Natural killer cell (primary cell): ENCODE measurements at regions not wholly inside any gene's neighbourhood (a gene's known extent, or its start where the extent isn't known, plus 50 kb on each side); places are given as distances from the start of the nearest gene placed in this dataset.

Experiments used
- ATAC-seq, 3 donors: fragments of 150-1000 bp in 2 of 3; fragments of 200-7000 bp in 1 of 3; cut with Tn5 transposase; 1 replicate in 1 of 3; 2 replicates in 2 of 3; pipeline ENCODE4 v1.10.0; 2021; ENCODE audit warnings: mild to moderate bottlenecking in 2 of 3, moderate library complexity in 2 of 3
- DNase-seq, 2 donors: peaks; one replicate each; pipeline versions ENCODE4 v3.0.0 to v3.0.0-alpha.2; 2013 to 2021; ENCODE audit warnings: mixed read lengths in 1 of 2
- H3K27ac ChIP-seq: one replicate; pipeline ENCODE4 v1.5.1; 2013; ENCODE audit warnings: mild to moderate bottlenecking, low read length
- H3K27me3 ChIP-seq: one replicate; pipeline ENCODE4 v1.6.1; 2013; ENCODE audit warnings: low read length; ENCODE audit not compliant: control insufficient read depth, insufficient read depth
- H3K36me3 ChIP-seq: one replicate; pipeline ENCODE4 v1.6.1; 2013; ENCODE audit warnings: low read length; ENCODE audit not compliant: control insufficient read depth, insufficient read depth
- H3K4me1 ChIP-seq: one replicate; pipeline ENCODE4 v1.6.1; 2013; ENCODE audit warnings: low read length; ENCODE audit not compliant: control insufficient read depth, insufficient read depth
- H3K4me3 ChIP-seq: one replicate; pipeline ENCODE4 v1.5.1; 2013; ENCODE audit warnings: low read length
- H3K9me3 ChIP-seq: one replicate; pipeline ENCODE4 v1.6.1; 2013; ENCODE audit warnings: low read length; ENCODE audit not compliant: control insufficient read depth, insufficient read depth
- H3K27ac Mint-ChIP-seq, 2 donors: one replicate each; pipeline ENCODE4 v1.8.0; 2022; ENCODE audit warnings: mild to moderate bottlenecking in 2 of 2, mixed read lengths in 2 of 2, moderate library complexity in 1 of 2
- H3K27me3 Mint-ChIP-seq, 2 donors: one replicate each; pipeline ENCODE4 v1.8.0; 2022; ENCODE audit warnings: low read depth in 2 of 2, mixed read lengths in 2 of 2
- H3K36me3 Mint-ChIP-seq: one replicate; pipeline ENCODE4 v1.8.0; 2022; ENCODE audit warnings: mixed read lengths
- H3K4me1 Mint-ChIP-seq, 2 donors: one replicate each; pipeline ENCODE4 v1.8.0; 2022; ENCODE audit warnings: mixed read lengths in 2 of 2
- H3K4me3 Mint-ChIP-seq: one replicate; pipeline ENCODE4 v1.8.0; 2022; ENCODE audit warnings: mild to moderate bottlenecking, moderate library complexity, mixed read lengths
- H3K9me3 Mint-ChIP-seq, 2 donors: one replicate each; pipeline ENCODE4 v1.8.0; 2022; ENCODE audit warnings: mixed read lengths in 2 of 2
- WGBS: methylation state at CpG from one replicate; pipeline ENCODE4 v1.1.7; 2013; ENCODE audit warnings: missing lambda C conversion rate; ENCODE audit not compliant: insufficient coverage; 5-methylcytosine and 5-hydroxymethylcytosine counted together
- intact Hi-C: fragments of 100-400 bp; cut with micrococcal nuclease; formaldehyde crosslinking; loops from one replicate; pipeline ENCODE4 v1.14.2; 2022
- TF ChIP-seq, protein P1 (sequence below): fragments of 200-600 bp; IDR thresholded peaks from one replicate; pipeline ENCODE4 v1.8.0; 2022; ENCODE audit warnings: antibody characterized with exemption

DNA sequence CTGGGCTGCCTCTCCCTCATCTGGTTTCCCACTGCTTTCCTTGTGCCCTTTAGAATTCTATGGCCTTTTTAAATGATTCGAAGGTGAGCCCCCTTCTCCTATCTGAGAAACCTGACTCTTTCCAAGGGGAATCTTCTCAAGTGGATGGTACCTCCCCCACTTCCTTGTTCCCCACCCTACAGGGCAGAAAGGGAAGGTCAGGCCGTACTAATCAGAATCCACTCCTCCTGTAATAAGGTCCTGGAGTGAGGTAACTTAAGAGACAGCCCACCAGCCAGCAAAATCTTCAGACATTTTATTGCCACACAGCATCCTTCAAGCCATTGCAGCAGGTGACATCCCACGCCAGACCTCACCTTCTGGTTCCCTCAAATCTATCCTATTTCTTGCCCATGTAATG, 84.5 kb downstream of the MINAR1 start:
- Mint-ChIP-seq H3K4me1 (no peaks in the 10 kb centered on the region), H3K27me3 (peaks cover 14 to 20% of the 10 kb centered on the region in 2 donors), H3K9me3 (no peaks in the 10 kb centered on the region), H3K36me3 (no peaks in the 10 kb centered on the region), H3K27ac (no peak overlapping the region), H3K4me3 (no peak overlapping the region)
- no peaks in the 10 kb centered on the region for H3K4me1 ChIP-seq
- H3K27ac ChIP-seq: no peak overlapping the region
- intact Hi-C loops: no loop called here
- H3K27me3 ChIP-seq: no peaks in the 10 kb centered on the region
- no peaks in the 10 kb centered on the region for H3K9me3 ChIP-seq
- no peak for DNase-seq
- no peak for ATAC-seq
- H3K36me3 ChIP-seq: no peaks in the 10 kb centered on the region
- H3K4me3 ChIP-seq: no peak overlapping the region
- TF ChIP-seq, protein P1, sequence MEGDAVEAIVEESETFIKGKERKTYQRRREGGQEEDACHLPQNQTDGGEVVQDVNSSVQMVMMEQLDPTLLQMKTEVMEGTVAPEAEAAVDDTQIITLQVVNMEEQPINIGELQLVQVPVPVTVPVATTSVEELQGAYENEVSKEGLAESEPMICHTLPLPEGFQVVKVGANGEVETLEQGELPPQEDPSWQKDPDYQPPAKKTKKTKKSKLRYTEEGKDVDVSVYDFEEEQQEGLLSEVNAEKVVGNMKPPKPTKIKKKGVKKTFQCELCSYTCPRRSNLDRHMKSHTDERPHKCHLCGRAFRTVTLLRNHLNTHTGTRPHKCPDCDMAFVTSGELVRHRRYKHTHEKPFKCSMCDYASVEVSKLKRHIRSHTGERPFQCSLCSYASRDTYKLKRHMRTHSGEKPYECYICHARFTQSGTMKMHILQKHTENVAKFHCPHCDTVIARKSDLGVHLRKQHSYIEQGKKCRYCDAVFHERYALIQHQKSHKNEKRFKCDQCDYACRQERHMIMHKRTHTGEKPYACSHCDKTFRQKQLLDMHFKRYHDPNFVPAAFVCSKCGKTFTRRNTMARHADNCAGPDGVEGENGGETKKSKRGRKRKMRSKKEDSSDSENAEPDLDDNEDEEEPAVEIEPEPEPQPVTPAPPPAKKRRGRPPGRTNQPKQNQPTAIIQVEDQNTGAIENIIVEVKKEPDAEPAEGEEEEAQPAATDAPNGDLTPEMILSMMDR: no peak
- WGBS: 84% methylated on average over 3 of the region's 3 CpGs

- no peaks in the 10 kb centered on the region for H3K4me1 ChIP-seq
- WGBS: 85% methylated on average over 3 of the region's 3 CpGs
- H3K36me3 Mint-ChIP-seq: no peaks in the 10 kb centered on the region
- H3K4me3 Mint-ChIP-seq: no peak overlapping the region
- H3K4me1 Mint-ChIP-seq: no peaks in the 10 kb centered on the region
- no peaks in the 10 kb centered on the region for H3K27me3 ChIP-seq
- no peak for DNase-seq
- TF ChIP-seq, protein P1: no peak
- no peak overlapping the region for H3K4me3 ChIP-seq
- H3K9me3 Mint-ChIP-seq: no peaks in the 10 kb centered on the region
- intact Hi-C loops: no loop called here
- no peak for ATAC-seq
- H3K27ac Mint-ChIP-seq: no peak overlapping the region
- no peaks in the 10 kb centered on the region for H3K9me3 ChIP-seq
- peaks cover 14 to 20% of the 10 kb centered on the region in 2 donors for H3K27me3 Mint-ChIP-seq
- no peaks in the 10 kb centered on the region for H3K36me3 ChIP-seq
- H3K27ac ChIP-seq: no peak overlapping the region
Observed at GRCh38 chr15:79519628-79520027, 87.5 kb downstream of the MINAR1 start.

- Histone ChIP-seq H3K27ac (no peak overlapping the region), H3K4me3 (no peak overlapping the region), H3K9me3 (no peaks in the 10 kb centered on the region), H3K27me3 (no peaks in the 10 kb centered on the region), H3K36me3 (no peaks in the 10 kb centered on the region), H3K4me1 (no peaks in the 10 kb centered on the region)
- Mint-ChIP-seq H3K4me1 (no peaks in the 10 kb centered on the region), H3K27ac (no peak overlapping the region), H3K36me3 (no peaks in the 10 kb centered on the region), H3K27me3 (peaks cover 14 to 20% of the 10 kb centered on the region in 2 donors), H3K4me3 (no peak overlapping the region), H3K9me3 (no peaks in the 10 kb centered on the region)
- no peak for ATAC-seq
- DNase-seq: no peak
- 92% methylated on average over 2 of the region's 2 CpGs for WGBS
- TF ChIP-seq, protein P1: no peak
- intact Hi-C loops: no loop called here
Observed at GRCh38 chr15:79520654-79521053, 88.5 kb downstream of the MINAR1 start.

DNA sequence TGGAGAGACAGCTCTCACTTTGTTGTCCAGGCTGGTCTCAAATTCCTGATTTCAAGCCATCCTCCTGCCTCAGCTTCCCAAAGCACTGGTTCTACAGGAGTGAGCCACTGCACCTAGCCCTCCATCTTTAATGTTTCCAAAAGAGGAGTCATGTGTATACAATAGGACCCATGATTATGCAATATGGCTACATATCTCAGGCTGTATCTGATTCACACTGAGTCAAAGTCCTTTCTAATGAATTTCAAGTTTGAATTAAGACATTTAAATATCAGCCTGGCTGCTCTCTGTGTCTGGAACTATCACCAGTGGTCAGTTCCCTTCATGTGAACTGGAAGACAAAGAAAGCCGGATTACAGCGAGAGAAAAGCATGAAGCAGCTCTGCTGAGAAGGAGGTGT, 90.5 kb downstream of the MINAR1 start:
- DNase-seq (no peak), ATAC-seq (no peak)
- Mint-ChIP-seq H3K27ac (no peak overlapping the region), H3K9me3 (no peaks in the 10 kb centered on the region), H3K4me3 (no peak overlapping the region), H3K36me3 (no peaks in the 10 kb centered on the region), H3K27me3 (peaks cover 6 to 23% of the 10 kb centered on the region in 2 donors), H3K4me1 (no peaks in the 10 kb centered on the region)
- no peak overlapping the region for H3K4me3 ChIP-seq
- H3K9me3 ChIP-seq: no peaks in the 10 kb centered on the region
- H3K27me3 ChIP-seq: no peaks in the 10 kb centered on the region
- H3K27ac ChIP-seq: no peak overlapping the region
- intact Hi-C loops: no loop called here
- WGBS: 87% methylated on average over 2 of the region's 2 CpGs
- H3K4me1 ChIP-seq: no peaks in the 10 kb centered on the region
- TF ChIP-seq, protein P1: no peak
- no peaks in the 10 kb centered on the region for H3K36me3 ChIP-seq
